HG03460 (cell line): ENCODE measurements at regions not wholly inside any gene's neighbourhood (a gene's known extent, or its start where the extent isn't known, plus 50 kb on each side); places are given as distances from the start of the nearest gene placed in this dataset.
"Not testable (repeated sequence)": the region's sequence is repeated elsewhere in the genome, so short reads cannot be mapped to it uniquely, and the experiment has no call there.

Source experiments
- ATAC-seq: cut with Tn5 transposase; IDR thresholded peaks from one replicate; pipeline ENCODE4 v1.9.1; 2021; ENCODE audit not compliant: unreplicated experiment

- no peak for ATAC-seq
Observed at GRCh38 chr18:76721207-76721996, 101.0 kb upstream of the ZNF236 start.

- ATAC-seq: no peak
Observed at GRCh38 chr18:76720683-76721082, 101.7 kb upstream of the ZNF236 start.

GRCh38 chr18:76715012-76715610 is 107.2 kb upstream of the ZNF236 start:
- no peak for ATAC-seq

GRCh38 chr18:76713432-76713831 is 108.9 kb upstream of the ZNF236 start:
- no peak for ATAC-seq

- ATAC-seq: no peak
Observed at GRCh38 chr18:76712511-76713140, 109.7 kb upstream of the ZNF236 start.

GRCh38 chr18:76710646-76711520 is 111.5 kb upstream of the ZNF236 start:
- no peak for ATAC-seq

GRCh38 chr18:76709659-76710645 is 112.4 kb upstream of the ZNF236 start:
- ATAC-seq: no peak

- ATAC-seq: no peak
Observed at GRCh38 chr18:76708722-76709353, 113.5 kb upstream of the ZNF236 start.

- no peak for ATAC-seq
Observed at GRCh38 chr18:76708071-76708721, 114.2 kb upstream of the ZNF236 start.

- no peak for ATAC-seq
Observed at GRCh38 chr18:76707534-76707933, 114.8 kb upstream of the ZNF236 start.

GRCh38 chr18:76704589-76704988 is 117.8 kb upstream of the ZNF236 start:
- not testable (repeated sequence) for ATAC-seq

- ATAC-seq: no peak
Observed at GRCh38 chr18:76699923-76700322, 122.4 kb upstream of the ZNF236 start.

- no peak for ATAC-seq
Observed at GRCh38 chr18:76697441-76697901, 124.9 kb upstream of the ZNF236 start.

- ATAC-seq: no peak
Observed at GRCh38 chr18:76691800-76692199, 130.6 kb upstream of the ZNF236 start.

GRCh38 chr18:76689646-76690264 is 132.6 kb upstream of the ZNF236 start:
- ATAC-seq: no peak

- ATAC-seq: no peak
Observed at GRCh38 chr18:76688724-76689472, 133.5 kb upstream of the ZNF236 start.

- no peak for ATAC-seq
Observed at GRCh38 chr18:76687304-76687962, 134.9 kb upstream of the ZNF236 start.
